ENCODE measurements at regions not wholly inside any gene's neighbourhood (a gene's known extent, or its start where the extent isn't known, plus 50 kb on each side); places are given as distances from the start of the nearest gene placed in this dataset.

DNA sequence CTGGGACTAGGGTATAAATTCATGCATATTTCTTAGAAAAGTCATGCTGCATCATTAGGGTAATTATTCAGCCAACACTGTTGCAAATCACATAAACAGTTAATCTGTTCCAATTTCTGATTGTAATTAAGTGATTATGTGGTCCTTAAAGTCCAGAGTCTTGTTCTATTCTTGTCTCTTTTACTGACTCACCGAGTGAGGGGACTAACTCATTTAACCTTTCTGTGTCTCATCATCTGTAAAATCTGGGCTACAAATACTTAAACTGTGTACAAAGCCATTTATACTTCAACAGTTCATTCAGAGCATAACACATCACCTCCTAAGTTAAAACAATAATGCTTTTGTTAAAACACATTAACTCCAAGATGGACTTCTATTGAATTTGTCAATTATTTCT lies 65.4 kb upstream of the KLHL13 start:
- no peak overlapping the region for H3K9ac ChIP-seq (ENCODE audit: low read length)
- no peaks in the 10 kb centered on the region for H3K79me2 ChIP-seq (ENCODE audit: low read length)
- H3K27ac ChIP-seq (ENCODE audit: low read length), result no peak overlapping the region
- no peaks in the 10 kb centered on the region for H4K20me1 ChIP-seq (ENCODE audit: insufficient read depth, low read length)
- TF ChIP-seq EZH2phosphoT487 (IDR thresholded peaks at IDR 0.05; ENCODE audit: low read depth), result no peak
- no peak for TF ChIP-seq CTCF (IDR thresholded peaks at IDR 0.05; ENCODE audit: low read depth, low read length)
- no peaks in the 10 kb centered on the region for H3K36me3 ChIP-seq (replicated peaks; ENCODE audit: low read depth, low read length)
- no peaks in the 10 kb centered on the region for H3K9me3 ChIP-seq (ENCODE audit: insufficient read depth, low read length)
- H2AFZ ChIP-seq (ENCODE audit: low read depth, low read length), result no peak overlapping the region
- no peak overlapping the region for H3K4me2 ChIP-seq (ENCODE audit: low read length)
- no peaks in the 10 kb centered on the region for H3K4me1 ChIP-seq (ENCODE audit: low read length)
- H3K27me3 ChIP-seq (ENCODE audit: low read depth, low read length), result no peaks in the 10 kb centered on the region
- no peak overlapping the region for H3K4me3 ChIP-seq (ENCODE audit: low read length)

DNA sequence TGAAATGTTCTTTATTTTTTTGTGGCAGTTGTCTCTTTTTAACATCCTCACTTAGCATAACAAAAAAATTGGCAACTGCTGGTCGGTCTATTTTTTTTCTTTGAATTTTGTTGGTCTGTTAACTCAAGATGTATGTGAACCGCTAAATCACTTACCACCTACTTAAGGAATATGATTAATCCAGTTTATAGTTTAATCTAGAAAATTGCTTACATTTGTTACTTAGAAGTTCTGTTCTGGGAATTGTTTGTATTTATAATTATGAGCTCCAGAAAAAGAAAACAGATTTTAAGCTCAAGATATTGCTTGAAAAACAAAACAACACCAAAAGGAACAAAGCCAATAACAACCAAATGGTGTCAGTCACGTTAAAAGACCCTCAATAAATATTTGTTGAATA lies 66.1 kb upstream of the KLHL13 start:
- Histone ChIP-seq H3K4me1 (ENCODE audit: low read length) (no peaks in the 10 kb centered on the region), H3K9ac (ENCODE audit: low read length) (no peak overlapping the region), H4K20me1 (ENCODE audit: insufficient read depth, low read length) (no peaks in the 10 kb centered on the region), H3K4me3 (ENCODE audit: low read length) (no peak overlapping the region), H3K27me3 (ENCODE audit: low read depth, low read length) (no peaks in the 10 kb centered on the region), H3K79me2 (ENCODE audit: low read length) (no peaks in the 10 kb centered on the region), H2AFZ (ENCODE audit: low read depth, low read length) (no peak overlapping the region), H3K4me2 (ENCODE audit: low read length) (no peak overlapping the region), H3K27ac (ENCODE audit: low read length) (no peak overlapping the region), H3K36me3 (replicated peaks; ENCODE audit: low read depth, low read length) (no peaks in the 10 kb centered on the region), H3K9me3 (ENCODE audit: insufficient read depth, low read length) (no peaks in the 10 kb centered on the region)
- TF ChIP-seq EZH2phosphoT487 (IDR thresholded peaks at IDR 0.05; ENCODE audit: low read depth), result no peak
- TF ChIP-seq CTCF (IDR thresholded peaks at IDR 0.05; ENCODE audit: low read depth, low read length), result no peak

DNA sequence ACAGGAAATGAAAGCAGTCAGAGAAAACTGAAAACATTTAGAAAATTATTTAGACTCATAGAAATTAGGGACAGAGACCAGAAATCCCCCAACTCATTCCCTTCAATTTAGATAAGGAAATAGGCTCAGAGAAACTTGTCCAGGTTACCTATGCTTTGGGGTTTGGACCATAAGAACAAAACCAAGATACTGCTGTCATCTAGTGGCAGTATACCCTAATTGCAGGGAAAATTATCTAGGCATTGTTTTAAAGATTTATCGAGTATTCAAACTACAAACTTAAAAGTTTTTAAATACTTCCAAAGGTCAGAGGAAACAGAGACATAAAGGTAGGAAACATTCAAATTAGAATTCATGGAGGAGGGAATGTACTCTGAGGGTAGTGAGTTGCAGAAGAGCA lies 67.0 kb upstream of the KLHL13 start:
- H2AFZ ChIP-seq (ENCODE audit: low read depth, low read length), result no peak overlapping the region
- no peak overlapping the region for H3K4me2 ChIP-seq (ENCODE audit: low read length)
- H3K36me3 ChIP-seq (replicated peaks; ENCODE audit: low read depth, low read length), result no peaks in the 10 kb centered on the region
- H3K4me3 ChIP-seq (ENCODE audit: low read length), result no peak overlapping the region
- no peak overlapping the region for H3K27ac ChIP-seq (ENCODE audit: low read length)
- TF ChIP-seq EZH2phosphoT487 (IDR thresholded peaks at IDR 0.05; ENCODE audit: low read depth) (no peak), CTCF (IDR thresholded peaks at IDR 0.05; ENCODE audit: low read depth, low read length) (peak; percentile 43)
- H3K9ac ChIP-seq (ENCODE audit: low read length), result no peak overlapping the region
- H4K20me1 ChIP-seq (ENCODE audit: insufficient read depth, low read length), result no peaks in the 10 kb centered on the region
- H3K27me3 ChIP-seq (ENCODE audit: low read depth, low read length), result no peaks in the 10 kb centered on the region
- no peaks in the 10 kb centered on the region for H3K4me1 ChIP-seq (ENCODE audit: low read length)
- H3K9me3 ChIP-seq (ENCODE audit: insufficient read depth, low read length), result no peaks in the 10 kb centered on the region
- no peaks in the 10 kb centered on the region for H3K79me2 ChIP-seq (ENCODE audit: low read length)

DNA sequence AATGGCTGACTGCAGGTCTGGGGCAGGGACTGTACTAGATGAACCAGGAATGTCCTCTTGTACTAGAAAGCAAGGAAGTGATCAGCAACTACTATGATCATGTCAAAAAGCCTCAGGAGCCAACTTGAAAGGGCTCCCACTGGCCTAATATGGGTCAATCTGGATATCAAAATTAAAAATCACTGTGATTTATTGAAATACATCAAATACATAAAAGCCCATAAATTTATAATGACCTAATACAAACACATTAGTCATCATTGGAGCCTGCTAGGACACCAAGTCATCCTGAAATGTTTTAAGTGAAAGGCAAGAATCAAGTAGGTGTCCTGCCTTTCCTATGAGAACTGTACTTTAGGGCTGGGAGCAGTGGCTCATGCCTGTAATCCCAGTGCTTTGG lies 70.5 kb upstream of the KLHL13 start:
- Histone ChIP-seq H2AFZ (ENCODE audit: low read depth, low read length) (no peak overlapping the region), H3K4me1 (ENCODE audit: low read length) (peaks cover 11% of the 10 kb centered on the region), H3K4me3 (ENCODE audit: low read length) (no peak overlapping the region), H3K9ac (ENCODE audit: low read length) (no peak overlapping the region), H3K27me3 (ENCODE audit: low read depth, low read length) (no peaks in the 10 kb centered on the region), H3K79me2 (ENCODE audit: low read length) (no peaks in the 10 kb centered on the region), H3K9me3 (ENCODE audit: insufficient read depth, low read length) (no peaks in the 10 kb centered on the region), H4K20me1 (ENCODE audit: insufficient read depth, low read length) (no peaks in the 10 kb centered on the region), H3K27ac (ENCODE audit: low read length) (no peak overlapping the region), H3K4me2 (ENCODE audit: low read length) (no peak overlapping the region), H3K36me3 (replicated peaks; ENCODE audit: low read depth, low read length) (no peaks in the 10 kb centered on the region)
- TF ChIP-seq CTCF (IDR thresholded peaks at IDR 0.05; ENCODE audit: low read depth, low read length) (no peak), EZH2phosphoT487 (IDR thresholded peaks at IDR 0.05; ENCODE audit: low read depth) (no peak)
